ENCODE measurements at regions not wholly inside any gene's neighbourhood (a gene's known extent, or its start where the extent isn't known, plus 50 kb on each side); places are given as distances from the start of the nearest gene placed in this dataset.

- no peak for TF ChIP-seq JUND (IDR thresholded peaks at IDR 0.05; ENCODE audit: low read depth)
- DNase-seq (ENCODE audit: low read depth in 1 of 2, low spot score in 1 of 2): no peak
- in situ Hi-C loops (cut with HindIII; ENCODE audit: low pct_unique_long_range_greater_than_20kb, low sequenced_read_pairs): no loop called here
Observed at GRCh38 chr2:220877491-220877890, 694.6 kb downstream of the EPHA4 start.

GRCh38 chr2:220877897-220878296 is 694.2 kb downstream of the EPHA4 start:
- no peak for TF ChIP-seq JUND (IDR thresholded peaks at IDR 0.05; ENCODE audit: low read depth)
- DNase-seq (ENCODE audit: low read depth in 1 of 2, low spot score in 1 of 2): no peak
- in situ Hi-C loops (cut with HindIII; ENCODE audit: low pct_unique_long_range_greater_than_20kb, low sequenced_read_pairs): no loop called here

GRCh38 chr2:220880623-220881596 is 691.2 kb downstream of the EPHA4 start:
- no peak for DNase-seq (ENCODE audit: low read depth in 1 of 2, low spot score in 1 of 2)
- in situ Hi-C loops (cut with HindIII; ENCODE audit: low pct_unique_long_range_greater_than_20kb, low sequenced_read_pairs): no loop called here
- TF ChIP-seq JUND (IDR thresholded peaks at IDR 0.05; ENCODE audit: low read depth): no peak

- no peak for DNase-seq (ENCODE audit: low read depth in 1 of 2, low spot score in 1 of 2)
- in situ Hi-C loops (cut with HindIII; ENCODE audit: low pct_unique_long_range_greater_than_20kb, low sequenced_read_pairs): no loop called here
- TF ChIP-seq JUND (IDR thresholded peaks at IDR 0.05; ENCODE audit: low read depth): no peak
Observed at GRCh38 chr2:220882507-220882906, 689.6 kb downstream of the EPHA4 start.

GRCh38 chr2:220885593-220885992 is 686.5 kb downstream of the EPHA4 start:
- in situ Hi-C loops (cut with HindIII; ENCODE audit: low pct_unique_long_range_greater_than_20kb, low sequenced_read_pairs): no loop called here
- DNase-seq (ENCODE audit: low read depth in 1 of 2, low spot score in 1 of 2): no peak
- TF ChIP-seq JUND (IDR thresholded peaks at IDR 0.05; ENCODE audit: low read depth): no peak

GRCh38 chr2:220887271-220887870 is 684.7 kb downstream of the EPHA4 start:
- no peak for TF ChIP-seq JUND (IDR thresholded peaks at IDR 0.05; ENCODE audit: low read depth)
- in situ Hi-C loops (cut with HindIII; ENCODE audit: low pct_unique_long_range_greater_than_20kb, low sequenced_read_pairs): no loop called here

GRCh38 chr2:220887876-220888275 is 684.2 kb downstream of the EPHA4 start:
- no peak for TF ChIP-seq JUND (IDR thresholded peaks at IDR 0.05; ENCODE audit: low read depth)
- in situ Hi-C loops (cut with HindIII; ENCODE audit: low pct_unique_long_range_greater_than_20kb, low sequenced_read_pairs): no loop called here
- no peak for DNase-seq (ENCODE audit: low read depth in 1 of 2, low spot score in 1 of 2)

More at GRCh38 chr2:220887271-220887870, 684.7 kb downstream of the EPHA4 start:
- DNase-seq (ENCODE audit: low read depth in 1 of 2, low spot score in 1 of 2): no peak

GRCh38 chr2:220890931-220891330 is 681.2 kb downstream of the EPHA4 start:
- no peak for TF ChIP-seq JUND (IDR thresholded peaks at IDR 0.05; ENCODE audit: low read depth)
- in situ Hi-C loops (cut with HindIII; ENCODE audit: low pct_unique_long_range_greater_than_20kb, low sequenced_read_pairs): no loop called here
- no peak for DNase-seq (ENCODE audit: low read depth in 1 of 2, low spot score in 1 of 2)

GRCh38 chr2:220891405-220891804 is 680.7 kb downstream of the EPHA4 start:
- no peak for TF ChIP-seq JUND (IDR thresholded peaks at IDR 0.05; ENCODE audit: low read depth)
- DNase-seq (ENCODE audit: low read depth in 1 of 2, low spot score in 1 of 2): peak; percentile 16 to 31
- in situ Hi-C loops (cut with HindIII; ENCODE audit: low pct_unique_long_range_greater_than_20kb, low sequenced_read_pairs): no loop called here

GRCh38 chr2:220892018-220892634 is 680.0 kb downstream of the EPHA4 start:
- in situ Hi-C loops (cut with HindIII; ENCODE audit: low pct_unique_long_range_greater_than_20kb, low sequenced_read_pairs): no loop called here
- DNase-seq (ENCODE audit: low read depth in 1 of 2, low spot score in 1 of 2): no peak
- no peak for TF ChIP-seq JUND (IDR thresholded peaks at IDR 0.05; ENCODE audit: low read depth)

GRCh38 chr2:220893411-220893810 is 678.7 kb downstream of the EPHA4 start:
- DNase-seq (ENCODE audit: low read depth in 1 of 2, low spot score in 1 of 2): no peak
- in situ Hi-C loops (cut with HindIII; ENCODE audit: low pct_unique_long_range_greater_than_20kb, low sequenced_read_pairs): no loop called here
- no peak for TF ChIP-seq JUND (IDR thresholded peaks at IDR 0.05; ENCODE audit: low read depth)

GRCh38 chr2:220894069-220894468 is 678.0 kb downstream of the EPHA4 start:
- TF ChIP-seq JUND (IDR thresholded peaks at IDR 0.05; ENCODE audit: low read depth): no peak
- no peak for DNase-seq (ENCODE audit: low read depth in 1 of 2, low spot score in 1 of 2)
- in situ Hi-C loops (cut with HindIII; ENCODE audit: low pct_unique_long_range_greater_than_20kb, low sequenced_read_pairs): no loop called here

- DNase-seq (ENCODE audit: low read depth in 1 of 2, low spot score in 1 of 2): no peak
- in situ Hi-C loops (cut with HindIII; ENCODE audit: low pct_unique_long_range_greater_than_20kb, low sequenced_read_pairs): no loop called here
- no peak for TF ChIP-seq JUND (IDR thresholded peaks at IDR 0.05; ENCODE audit: low read depth)
Observed at GRCh38 chr2:220899492-220899891, 672.6 kb downstream of the EPHA4 start.

All from T47D (cell line).